GM06990 (cell line): ENCODE measurements at regions not wholly inside any gene's neighbourhood (a gene's known extent, or its start where the extent isn't known, plus 50 kb on each side); places are given as distances from the start of the nearest gene placed in this dataset.

Experiments used
- DNase-seq: peaks from one replicate; pipeline ENCODE4 v3.0.0-alpha.2; 2011; ENCODE audit not compliant: insufficient read length; ENCODE audit errors: extremely low read depth
- H3K27me3 ChIP-seq: replicated peaks from 2 replicates; pipeline ENCODE4 v1.6.0; 2011; ENCODE audit warnings: low read length; ENCODE audit not compliant: control insufficient read depth, insufficient read depth
- H3K36me3 ChIP-seq: 2 replicates; pipeline ENCODE4 v1.5.1; 2011; ENCODE audit warnings: low read length; ENCODE audit not compliant: control insufficient read depth, insufficient read depth
- H3K4me3 ChIP-seq: replicated peaks from 2 replicates; pipeline ENCODE4 v1.5.1; 2011; ENCODE audit warnings: low read depth, mild to moderate bottlenecking, control low read depth, low read length
- TF ChIP-seq, protein P1 (sequence below): IDR thresholded peaks from 2 replicates; pipeline ENCODE4 v1.5.1; 2011; ENCODE audit warnings: low read length, control low read depth, mild to moderate bottlenecking, inconsistent platforms; ENCODE audit not compliant: insufficient read depth, poor library complexity, severe bottlenecking

GRCh38 chr1:87600055-87600850 lies 271.6 kb downstream of the LMO4 start:
- DNase-seq, result no peak
- Histone ChIP-seq H3K27me3 (no peaks in the 10 kb centered on the region), H3K36me3 (no peaks in the 10 kb centered on the region), H3K4me3 (no peak overlapping the region)
- TF ChIP-seq, protein P1, sequence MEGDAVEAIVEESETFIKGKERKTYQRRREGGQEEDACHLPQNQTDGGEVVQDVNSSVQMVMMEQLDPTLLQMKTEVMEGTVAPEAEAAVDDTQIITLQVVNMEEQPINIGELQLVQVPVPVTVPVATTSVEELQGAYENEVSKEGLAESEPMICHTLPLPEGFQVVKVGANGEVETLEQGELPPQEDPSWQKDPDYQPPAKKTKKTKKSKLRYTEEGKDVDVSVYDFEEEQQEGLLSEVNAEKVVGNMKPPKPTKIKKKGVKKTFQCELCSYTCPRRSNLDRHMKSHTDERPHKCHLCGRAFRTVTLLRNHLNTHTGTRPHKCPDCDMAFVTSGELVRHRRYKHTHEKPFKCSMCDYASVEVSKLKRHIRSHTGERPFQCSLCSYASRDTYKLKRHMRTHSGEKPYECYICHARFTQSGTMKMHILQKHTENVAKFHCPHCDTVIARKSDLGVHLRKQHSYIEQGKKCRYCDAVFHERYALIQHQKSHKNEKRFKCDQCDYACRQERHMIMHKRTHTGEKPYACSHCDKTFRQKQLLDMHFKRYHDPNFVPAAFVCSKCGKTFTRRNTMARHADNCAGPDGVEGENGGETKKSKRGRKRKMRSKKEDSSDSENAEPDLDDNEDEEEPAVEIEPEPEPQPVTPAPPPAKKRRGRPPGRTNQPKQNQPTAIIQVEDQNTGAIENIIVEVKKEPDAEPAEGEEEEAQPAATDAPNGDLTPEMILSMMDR, result no peak

GRCh38 chr1:87600854-87601253 lies 272.2 kb downstream of the LMO4 start:
- no peaks in the 10 kb centered on the region for H3K27me3 ChIP-seq
- no peaks in the 10 kb centered on the region for H3K36me3 ChIP-seq
- TF ChIP-seq, protein P1, result no peak
- no peak overlapping the region for H3K4me3 ChIP-seq
- no peak for DNase-seq

GRCh38 chr1:87603626-87604025 lies 274.9 kb downstream of the LMO4 start:
- TF ChIP-seq, protein P1, result no peak
- Histone ChIP-seq H3K36me3 (no peaks in the 10 kb centered on the region), H3K4me3 (no peak overlapping the region), H3K27me3 (no peaks in the 10 kb centered on the region)
- no peak for DNase-seq

GRCh38 chr1:87612956-87613355 lies 284.3 kb downstream of the LMO4 start:
- DNase-seq, result no peak

GRCh38 chr1:87615491-87615890 lies 286.8 kb downstream of the LMO4 start:
- H3K36me3 ChIP-seq, result no peaks in the 10 kb centered on the region
- TF ChIP-seq, protein P1, result no peak
- no peak for DNase-seq
- H3K4me3 ChIP-seq, result no peak overlapping the region
- H3K27me3 ChIP-seq, result no peaks in the 10 kb centered on the region

More at GRCh38 chr1:87612956-87613355, 284.3 kb downstream of the LMO4 start:
- H3K4me3 ChIP-seq, result no peak overlapping the region
- no peaks in the 10 kb centered on the region for H3K36me3 ChIP-seq
- TF ChIP-seq, protein P1, result no peak
- H3K27me3 ChIP-seq, result no peaks in the 10 kb centered on the region
